Fibroblast of lung (primary cell): ENCODE measurements at regions not wholly inside any gene's neighbourhood (a gene's known extent, or its start where the extent isn't known, plus 50 kb on each side); places are given as distances from the start of the nearest gene placed in this dataset.

ENCODE experiments used
- EZH2 ChIP-seq: IDR thresholded peaks from 2 replicates; pipeline ENCODE4 v1.5.1; 2012; ENCODE audit warnings: low read length, control low read depth, mild to moderate bottlenecking; ENCODE audit errors: missing control alignments
- TF ChIP-seq, protein P1 (sequence below), 2 donors: IDR thresholded peaks in 1 of 2; conservative IDR thresholded peaks in 1 of 2; 1 replicate in 1 of 2; 2 replicates in 1 of 2; pipeline ENCODE4 v1.5.1; 2011 to 2012; ENCODE audit warnings: low read length in 2 of 2, control low read depth in 1 of 2, inconsistent platforms in 1 of 2, low read depth in 1 of 2, mild to moderate bottlenecking in 1 of 2

DNA sequence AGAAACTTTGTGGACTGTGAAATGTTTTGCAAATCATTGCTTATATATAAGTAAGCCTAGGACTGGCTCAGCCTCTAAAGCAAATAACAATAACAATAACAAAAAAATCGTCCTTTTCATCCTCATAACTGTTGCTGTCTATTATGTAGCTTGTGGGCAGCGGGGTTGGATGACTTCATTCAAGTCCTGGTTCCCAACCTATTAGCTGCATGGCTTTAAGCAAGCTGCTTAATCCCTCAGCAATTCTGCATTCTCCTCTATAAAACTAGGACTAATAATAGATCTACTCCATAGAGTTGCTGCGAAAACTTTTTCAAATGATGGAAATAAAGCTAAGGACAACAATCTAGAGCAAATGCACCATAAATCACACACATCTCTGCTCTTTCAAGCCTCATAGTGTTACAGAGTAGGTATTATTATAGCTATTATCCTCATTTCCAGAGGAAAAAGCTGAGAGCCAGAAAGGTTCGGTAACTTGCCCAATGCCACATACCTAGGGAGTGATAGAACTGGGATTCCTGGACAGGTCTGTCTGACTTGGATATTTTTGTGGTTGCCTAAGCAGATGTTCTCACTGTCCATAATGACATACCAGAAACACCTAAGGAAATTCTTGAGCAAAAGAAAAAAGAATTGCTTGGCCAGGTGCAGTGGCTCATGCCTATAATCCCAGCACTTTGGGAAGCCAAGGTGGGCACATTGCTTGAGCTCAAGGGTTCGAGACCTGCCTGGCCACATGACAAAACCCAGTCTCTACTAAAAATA is 98.8 kb upstream of the ADRA1B start:
- TF ChIP-seq, protein P1, sequence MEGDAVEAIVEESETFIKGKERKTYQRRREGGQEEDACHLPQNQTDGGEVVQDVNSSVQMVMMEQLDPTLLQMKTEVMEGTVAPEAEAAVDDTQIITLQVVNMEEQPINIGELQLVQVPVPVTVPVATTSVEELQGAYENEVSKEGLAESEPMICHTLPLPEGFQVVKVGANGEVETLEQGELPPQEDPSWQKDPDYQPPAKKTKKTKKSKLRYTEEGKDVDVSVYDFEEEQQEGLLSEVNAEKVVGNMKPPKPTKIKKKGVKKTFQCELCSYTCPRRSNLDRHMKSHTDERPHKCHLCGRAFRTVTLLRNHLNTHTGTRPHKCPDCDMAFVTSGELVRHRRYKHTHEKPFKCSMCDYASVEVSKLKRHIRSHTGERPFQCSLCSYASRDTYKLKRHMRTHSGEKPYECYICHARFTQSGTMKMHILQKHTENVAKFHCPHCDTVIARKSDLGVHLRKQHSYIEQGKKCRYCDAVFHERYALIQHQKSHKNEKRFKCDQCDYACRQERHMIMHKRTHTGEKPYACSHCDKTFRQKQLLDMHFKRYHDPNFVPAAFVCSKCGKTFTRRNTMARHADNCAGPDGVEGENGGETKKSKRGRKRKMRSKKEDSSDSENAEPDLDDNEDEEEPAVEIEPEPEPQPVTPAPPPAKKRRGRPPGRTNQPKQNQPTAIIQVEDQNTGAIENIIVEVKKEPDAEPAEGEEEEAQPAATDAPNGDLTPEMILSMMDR (conservative IDR thresholded peaks at IDR 0.05 in 1 of 2, IDR thresholded peaks at IDR 0.05 in 1 of 2; ENCODE audit: low read depth in 1 of 2, low read length in 2 of 2), result no peak
- no peak for TF ChIP-seq EZH2
